Panc1 (cell line): ENCODE measurements at regions not wholly inside any gene's neighbourhood (a gene's known extent, or its start where the extent isn't known, plus 50 kb on each side); places are given as distances from the start of the nearest gene placed in this dataset.

Experiments
- ATAC-seq: fragments of 200-7000 bp; cut with Tn5 transposase; 2 replicates; pipeline ENCODE4 v1.9.1; 2020; ENCODE audit warnings: mild to moderate bottlenecking, moderate library complexity
- BruUV-seq: library from RNA; stranded (reverse); fragments of 400-500 nt; replicated peaks from 2 replicates; lab custom pipeline; 2021; lab: Mats Ljungman, UMichigan
- CTCF ChIA-PET: fragments of 300-600 bp; sonication (Branson Sonifier 250); formaldehyde crosslinking; loops from one replicate; lab custom pipeline; 2022; ENCODE audit warnings: antibody characterized with exemption; lab: Charles Lee
- POLR2A ChIA-PET: fragments of 300-600 bp; sonication (Branson Sonifier 250); formaldehyde crosslinking; loops from one replicate; lab custom pipeline; 2022; ENCODE audit warnings: antibody characterized with exemption; lab: Charles Lee
- DNase-seq: peaks from one replicate; pipeline ENCODE4 v3.0.0-alpha.2; 2010; ENCODE audit warnings: low read depth, low spot score
- H3K27ac ChIP-seq: 2 replicates; pipeline ENCODE4 v1.5.1; 2011; ENCODE audit warnings: mild to moderate bottlenecking, low read length, inconsistent platforms
- H3K27me3 ChIP-seq: fragments of 200-500 bp; sonication (Bioruptor generic); 2 replicates; pipeline ENCODE4 v1.6.0; 2014; ENCODE audit warnings: low read length, inconsistent platforms; ENCODE audit not compliant: control insufficient read depth, insufficient read depth
- H3K36me3 ChIP-seq: fragments of 200-500 bp; sonication (Bioruptor generic); 2 replicates; pipeline ENCODE4 v1.5.1; 2014; ENCODE audit warnings: inconsistent platforms, mild to moderate bottlenecking, low read length, moderate library complexity; ENCODE audit not compliant: control insufficient read depth, insufficient read depth
- H3K4me1 ChIP-seq: 2 replicates; pipeline ENCODE4 v1.5.1; 2011; ENCODE audit warnings: inconsistent platforms, mild to moderate bottlenecking, low read length, moderate library complexity; ENCODE audit not compliant: control insufficient read depth, insufficient read depth
- H3K4me3 ChIP-seq, 2 experiments: 2 replicates each; pipeline ENCODE4 v1.5.1; 2011 to 2012; ENCODE audit warnings: low read depth in 2 of 2, low read length in 2 of 2, mild to moderate bottlenecking in 2 of 2, inconsistent platforms in 1 of 2, moderate library complexity in 1 of 2
- H3K9me3 ChIP-seq: fragments of 200-500 bp; sonication (Bioruptor generic); 2 replicates; pipeline ENCODE4 v1.5.1; 2014; ENCODE audit warnings: low read depth, mild to moderate bottlenecking, inconsistent platforms, low read length, moderate library complexity; ENCODE audit not compliant: control insufficient read depth, insufficient read depth
- POLR2AphosphoS5 ChIP-seq: IDR thresholded peaks from 2 replicates; pipeline ENCODE4 v1.6.1; 2012; ENCODE audit warnings: mild to moderate bottlenecking, low read depth, low read length, moderate library complexity
- REST ChIP-seq, 2 experiments: IDR thresholded peaks; 2 replicates each; pipeline ENCODE4 v1.6.1; 2011 to 2012; ENCODE audit warnings: low read depth in 2 of 2, control low read depth in 1 of 2, low read length in 1 of 2, mild to moderate bottlenecking in 1 of 2, moderate library complexity in 1 of 2; ENCODE audit not compliant: insufficient read depth in 1 of 2
- SIN3A ChIP-seq: IDR thresholded peaks from 2 replicates; pipeline ENCODE4 v1.6.1; 2012; ENCODE audit warnings: low read depth, mild to moderate bottlenecking, low read length, moderate library complexity, borderline replicate concordance; ENCODE audit not compliant: insufficient read depth
- TCF7L2 ChIP-seq: IDR thresholded peaks from 2 replicates; pipeline ENCODE4 v1.6.1; 2011; ENCODE audit warnings: mild to moderate bottlenecking, low read depth, low read length, inconsistent platforms
- in situ Hi-C: cut with HindIII; loops from 2 replicates; pipeline ENCODE4 v1.10.0; 2016; ENCODE audit warnings: low sequenced_read_pairs, low pct_unique_long_range_greater_than_20kb
- intact Hi-C: fragments of 100-400 bp; cut with micrococcal nuclease; formaldehyde crosslinking; loops from one replicate; pipeline ENCODE4 v1.10.0; 2022; ENCODE audit not compliant: unreplicated experiment
- TF ChIP-seq, protein P1 (sequence below): fragments of 450-650 bp; IDR thresholded peaks from 2 replicates; pipeline ENCODE4 v1.5.1; 2017; ENCODE audit warnings: mild to moderate bottlenecking

DNA sequence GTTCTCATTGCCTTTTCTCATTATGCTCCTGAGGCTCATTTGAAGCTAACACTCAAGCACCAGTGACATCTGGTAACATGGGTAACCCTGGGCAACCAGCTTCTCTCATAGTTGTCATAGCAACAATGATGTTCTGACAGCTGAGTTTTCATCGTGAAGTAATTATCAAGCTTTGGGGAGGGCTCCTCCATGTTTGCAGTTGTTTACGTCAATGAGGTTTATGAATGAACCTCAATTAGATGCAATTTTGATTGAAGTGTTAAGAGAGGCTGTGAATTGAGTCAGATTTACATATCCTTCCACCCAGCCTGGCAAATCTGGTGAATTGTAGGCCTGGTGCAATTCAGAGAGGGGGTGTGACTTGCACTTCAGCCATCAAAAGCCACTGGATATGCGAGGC, 119.3 kb upstream of the CHD2 start:
- Histone ChIP-seq H3K27ac (no peak overlapping the region), H3K4me1 (no peaks in the 10 kb centered on the region), H3K9me3 (peaks cover 12% of the 10 kb centered on the region; the same call in 1 of the 2 replicates), H3K36me3 (no peaks in the 10 kb centered on the region), H3K4me3 (no peak overlapping the region), H3K27me3 (no peaks in the 10 kb centered on the region)
- ATAC-seq: no peak
- intact Hi-C loops (no loop called here), in situ Hi-C loops (no loop called here)
- BruUV-seq: no TSS peak
- ChIA-PET POLR2A (interaction anchor here (0.6 kb wide), 1 partner anchor 1842 kb away, joined by 7 read pairs; no protein-coding TSS in a partner anchor), CTCF (no interaction called here)
- TF ChIP-seq, protein P1, sequence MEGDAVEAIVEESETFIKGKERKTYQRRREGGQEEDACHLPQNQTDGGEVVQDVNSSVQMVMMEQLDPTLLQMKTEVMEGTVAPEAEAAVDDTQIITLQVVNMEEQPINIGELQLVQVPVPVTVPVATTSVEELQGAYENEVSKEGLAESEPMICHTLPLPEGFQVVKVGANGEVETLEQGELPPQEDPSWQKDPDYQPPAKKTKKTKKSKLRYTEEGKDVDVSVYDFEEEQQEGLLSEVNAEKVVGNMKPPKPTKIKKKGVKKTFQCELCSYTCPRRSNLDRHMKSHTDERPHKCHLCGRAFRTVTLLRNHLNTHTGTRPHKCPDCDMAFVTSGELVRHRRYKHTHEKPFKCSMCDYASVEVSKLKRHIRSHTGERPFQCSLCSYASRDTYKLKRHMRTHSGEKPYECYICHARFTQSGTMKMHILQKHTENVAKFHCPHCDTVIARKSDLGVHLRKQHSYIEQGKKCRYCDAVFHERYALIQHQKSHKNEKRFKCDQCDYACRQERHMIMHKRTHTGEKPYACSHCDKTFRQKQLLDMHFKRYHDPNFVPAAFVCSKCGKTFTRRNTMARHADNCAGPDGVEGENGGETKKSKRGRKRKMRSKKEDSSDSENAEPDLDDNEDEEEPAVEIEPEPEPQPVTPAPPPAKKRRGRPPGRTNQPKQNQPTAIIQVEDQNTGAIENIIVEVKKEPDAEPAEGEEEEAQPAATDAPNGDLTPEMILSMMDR: no peak
- TF ChIP-seq TCF7L2 (no peak), REST (IDR thresholded peaks at IDR 0.05; ENCODE audit: insufficient read depth in 1 of 2, low read depth in 2 of 2, low read length in 1 of 2) (no peak), POLR2AphosphoS5 (no peak), SIN3A (no peak)
- no peak for DNase-seq

DNA sequence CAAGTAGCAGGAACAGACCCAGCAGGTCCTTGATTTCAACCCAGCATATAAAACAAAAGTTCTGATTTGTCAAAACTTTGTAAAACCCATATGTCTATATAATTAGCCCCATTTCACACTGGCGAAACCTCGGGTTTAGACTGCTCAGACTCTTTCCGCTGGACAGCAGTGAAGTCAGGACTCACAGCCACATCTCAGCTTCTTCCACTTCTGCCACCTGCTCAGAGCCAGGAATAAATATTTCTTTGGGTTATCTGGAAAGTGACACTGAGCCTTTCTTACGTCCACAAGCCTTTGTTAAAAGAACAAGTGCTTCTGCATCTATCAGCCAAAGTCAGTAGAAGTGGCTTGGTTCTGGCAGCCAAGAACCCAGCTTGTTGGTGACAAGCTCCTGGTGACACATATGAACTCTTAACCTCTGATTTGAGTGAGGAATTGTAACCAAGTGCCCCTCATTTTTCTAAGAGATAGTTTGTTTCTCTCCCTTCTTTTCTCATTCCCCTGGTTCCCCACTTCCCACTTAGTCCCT, 118.1 kb upstream of the CHD2 start:
- DNase-seq (no peak), ATAC-seq (no peak)
- TSS peak; percentile 76 for BruUV-seq
- H3K4me3 ChIP-seq: no peak overlapping the region
- intact Hi-C loops: no loop called here
- H3K36me3 ChIP-seq: no peaks in the 10 kb centered on the region
- TF ChIP-seq TCF7L2 (no peak), POLR2AphosphoS5 (no peak), REST (IDR thresholded peaks at IDR 0.05; ENCODE audit: insufficient read depth in 1 of 2, low read depth in 2 of 2, low read length in 1 of 2) (no peak)
- TF ChIP-seq, protein P1: no peak
- peaks cover 12% of the 10 kb centered on the region; the same call in 1 of the 2 replicates for H3K9me3 ChIP-seq
- no peaks in the 10 kb centered on the region for H3K27me3 ChIP-seq
- in situ Hi-C loops: no loop called here
- H3K27ac ChIP-seq: no peak overlapping the region
- POLR2A ChIA-PET: interaction anchor here (0.6 kb wide), 1 partner anchor 101 kb away, joined by 3 read pairs; no protein-coding TSS in a partner anchor
- CTCF ChIA-PET: interaction anchor here (0.6 kb wide), 1 partner anchor 247 kb away, joined by 3 read pairs; no protein-coding TSS in a partner anchor
- H3K4me1 ChIP-seq: no peaks in the 10 kb centered on the region
